Smooth muscle cell (in vitro differentiated cells): ENCODE measurements at regions not wholly inside any gene's neighbourhood (a gene's known extent, or its start where the extent isn't known, plus 50 kb on each side); places are given as distances from the start of the nearest gene placed in this dataset.

Experiments
- DNase-seq: peaks from one replicate; lab custom pipeline; 2025; ENCODE audit not compliant: unreplicated experiment; lab: John Stamatoyannopoulos, UW
- H2AFZ ChIP-seq: fragments of 200-600 bp; sonication (generic); 2 replicates; pipeline ENCODE4 v1.6.0; 2016; ENCODE audit warnings: antibody characterized with exemption, low read depth, mild to moderate bottlenecking
- H3F3A ChIP-seq: fragments of 200-600 bp; sonication (generic); 2 replicates; pipeline ENCODE4 v1.6.0; 2017; ENCODE audit warnings: antibody characterized with exemption, low read depth
- H3K27ac ChIP-seq: fragments of 200-600 bp; sonication (generic); 2 replicates; pipeline ENCODE4 v1.5.1; 2016; ENCODE audit warnings: low read depth, mild to moderate bottlenecking
- H3K27me3 ChIP-seq: fragments of 200-600 bp; sonication (generic); 2 replicates; pipeline ENCODE4 v1.6.1; 2016; ENCODE audit warnings: low read depth, mild to moderate bottlenecking
- H3K36me3 ChIP-seq: fragments of 200-600 bp; sonication (generic); 2 replicates; pipeline ENCODE4 v1.5.1; 2016; ENCODE audit warnings: low read depth
- H3K4me1 ChIP-seq: fragments of 200-600 bp; sonication (generic); 2 replicates; pipeline ENCODE4 v1.5.1; 2016; ENCODE audit warnings: low read depth
- H3K4me2 ChIP-seq: fragments of 200-600 bp; sonication (generic); 2 replicates; pipeline ENCODE4 v1.6.0; 2016; ENCODE audit warnings: mild to moderate bottlenecking
- H3K4me3 ChIP-seq: fragments of 200-600 bp; sonication (generic); 2 replicates; pipeline ENCODE4 v1.5.1; 2016; ENCODE audit warnings: mild to moderate bottlenecking
- H3K79me2 ChIP-seq: fragments of 200-600 bp; sonication (generic); 2 replicates; pipeline ENCODE4 v1.6.0; 2016; ENCODE audit warnings: low read depth, mild to moderate bottlenecking
- H3K9ac ChIP-seq: fragments of 200-600 bp; sonication (generic); 2 replicates; pipeline ENCODE4 v1.6.0; 2016; ENCODE audit warnings: low read depth
- H3K9me3 ChIP-seq: fragments of 200-600 bp; sonication (generic); replicated peaks from 2 replicates; pipeline ENCODE4 v1.5.1; 2016; ENCODE audit warnings: low read depth
- H4K20me1 ChIP-seq: fragments of 200-600 bp; sonication (generic); 2 replicates; pipeline ENCODE4 v1.6.0; 2016; ENCODE audit warnings: low read depth
- WGBS: methylation state at CpG from one replicate; pipeline ENCODE4 v1.1.7; 2016; ENCODE audit warnings: low lambda C conversion rate; 5-methylcytosine and 5-hydroxymethylcytosine counted together
- TF ChIP-seq, protein P1 (sequence below): fragments of 200-600 bp; sonication (generic); IDR thresholded peaks from 2 replicates; pipeline ENCODE4 v1.5.1; 2017; ENCODE audit warnings: borderline replicate concordance, mild to moderate bottlenecking, antibody characterized with exemption; ENCODE audit not compliant: insufficient read depth, poor library complexity, severe bottlenecking

GRCh38 chr3:176521531-176522175 lies 675.6 kb downstream of the TBL1XR1 start:
- TF ChIP-seq, protein P1, sequence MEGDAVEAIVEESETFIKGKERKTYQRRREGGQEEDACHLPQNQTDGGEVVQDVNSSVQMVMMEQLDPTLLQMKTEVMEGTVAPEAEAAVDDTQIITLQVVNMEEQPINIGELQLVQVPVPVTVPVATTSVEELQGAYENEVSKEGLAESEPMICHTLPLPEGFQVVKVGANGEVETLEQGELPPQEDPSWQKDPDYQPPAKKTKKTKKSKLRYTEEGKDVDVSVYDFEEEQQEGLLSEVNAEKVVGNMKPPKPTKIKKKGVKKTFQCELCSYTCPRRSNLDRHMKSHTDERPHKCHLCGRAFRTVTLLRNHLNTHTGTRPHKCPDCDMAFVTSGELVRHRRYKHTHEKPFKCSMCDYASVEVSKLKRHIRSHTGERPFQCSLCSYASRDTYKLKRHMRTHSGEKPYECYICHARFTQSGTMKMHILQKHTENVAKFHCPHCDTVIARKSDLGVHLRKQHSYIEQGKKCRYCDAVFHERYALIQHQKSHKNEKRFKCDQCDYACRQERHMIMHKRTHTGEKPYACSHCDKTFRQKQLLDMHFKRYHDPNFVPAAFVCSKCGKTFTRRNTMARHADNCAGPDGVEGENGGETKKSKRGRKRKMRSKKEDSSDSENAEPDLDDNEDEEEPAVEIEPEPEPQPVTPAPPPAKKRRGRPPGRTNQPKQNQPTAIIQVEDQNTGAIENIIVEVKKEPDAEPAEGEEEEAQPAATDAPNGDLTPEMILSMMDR = no peak
- Histone ChIP-seq H3K27ac (no peak overlapping the region), H3K36me3 (no peaks in the 10 kb centered on the region), H3K4me1 (no peaks in the 10 kb centered on the region), H3K4me3 (no peak overlapping the region), H3K9ac (no peak overlapping the region), H3K4me2 (no peak overlapping the region), H3K79me2 (no peaks in the 10 kb centered on the region), H3K9me3 (no peaks in the 10 kb centered on the region), H2AFZ (no peak overlapping the region), H3K27me3 (no peaks in the 10 kb centered on the region), H3F3A (no peaks in the 10 kb centered on the region), H4K20me1 (no peaks in the 10 kb centered on the region)
- DNase-seq = no peak
- WGBS = 48% methylated on average over 5 of the region's 5 CpGs

DNA sequence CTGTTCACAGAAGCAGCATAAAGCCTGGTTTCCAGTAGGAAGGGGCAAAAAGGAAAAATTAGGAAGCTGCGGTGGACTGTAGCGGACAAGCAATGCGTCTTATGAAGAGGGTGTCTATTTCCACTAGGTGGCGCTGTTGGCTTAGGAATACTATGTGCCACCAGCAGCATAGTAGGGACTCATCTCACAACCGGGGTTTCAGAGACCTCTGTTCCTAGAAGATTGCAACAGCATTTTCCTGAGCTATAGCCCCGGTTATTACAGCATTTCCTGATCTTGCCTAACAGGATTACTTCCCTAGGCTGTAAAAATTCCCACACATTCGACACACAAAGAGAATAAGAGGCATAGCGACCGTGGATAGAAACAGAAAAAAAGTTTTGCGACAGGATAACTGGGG lies 683.0 kb downstream of the TBL1XR1 start:
- no peaks in the 10 kb centered on the region for H3K27me3 ChIP-seq
- H3K4me1 ChIP-seq = no peaks in the 10 kb centered on the region
- no peaks in the 10 kb centered on the region for H3F3A ChIP-seq
- no peak overlapping the region for H3K4me3 ChIP-seq
- H3K9ac ChIP-seq = no peak overlapping the region
- peaks cover 22% of the 10 kb centered on the region for H3K9me3 ChIP-seq
- H2AFZ ChIP-seq = no peak overlapping the region
- no peaks in the 10 kb centered on the region for H4K20me1 ChIP-seq
- H3K4me2 ChIP-seq = no peak overlapping the region
- WGBS = 56% methylated on average over 10 of the region's 10 CpGs
- H3K79me2 ChIP-seq = no peaks in the 10 kb centered on the region
- H3K27ac ChIP-seq = no peak overlapping the region
- TF ChIP-seq, protein P1 = peak; percentile 50
- DNase-seq = no peak
- H3K36me3 ChIP-seq = no peaks in the 10 kb centered on the region

DNA sequence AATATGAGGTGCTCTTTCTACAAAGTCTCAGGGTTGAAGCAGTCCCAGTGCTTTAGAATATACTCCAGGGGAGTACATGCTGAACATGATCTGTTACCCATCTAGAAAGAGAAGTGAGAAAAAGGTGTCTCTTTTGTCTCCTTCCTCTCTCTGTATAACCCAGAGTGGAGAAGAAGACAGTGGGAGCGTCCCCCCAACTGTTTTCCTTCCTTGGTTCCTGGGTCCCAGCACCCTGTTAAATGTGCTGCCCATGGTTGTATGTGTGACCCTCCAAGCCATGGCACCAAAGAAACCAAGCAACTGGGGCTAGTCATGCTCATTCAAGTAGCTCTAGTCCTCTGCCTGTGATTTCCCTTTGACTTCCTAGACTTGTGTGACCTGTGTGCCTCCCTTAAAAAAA lies 683.7 kb downstream of the TBL1XR1 start:
- Histone ChIP-seq H3K4me1 (no peaks in the 10 kb centered on the region), H3K27ac (no peak overlapping the region), H2AFZ (no peak overlapping the region), H3K9ac (no peak overlapping the region), H4K20me1 (no peaks in the 10 kb centered on the region), H3K36me3 (no peaks in the 10 kb centered on the region), H3K79me2 (no peaks in the 10 kb centered on the region), H3K4me2 (no peak overlapping the region), H3F3A (no peaks in the 10 kb centered on the region), H3K9me3 (peaks cover 22% of the 10 kb centered on the region), H3K27me3 (no peaks in the 10 kb centered on the region), H3K4me3 (no peak overlapping the region)
- no peak for DNase-seq
- TF ChIP-seq, protein P1 = no peak
- WGBS = 71% methylated on average over 1 of the region's 1 CpG

DNA sequence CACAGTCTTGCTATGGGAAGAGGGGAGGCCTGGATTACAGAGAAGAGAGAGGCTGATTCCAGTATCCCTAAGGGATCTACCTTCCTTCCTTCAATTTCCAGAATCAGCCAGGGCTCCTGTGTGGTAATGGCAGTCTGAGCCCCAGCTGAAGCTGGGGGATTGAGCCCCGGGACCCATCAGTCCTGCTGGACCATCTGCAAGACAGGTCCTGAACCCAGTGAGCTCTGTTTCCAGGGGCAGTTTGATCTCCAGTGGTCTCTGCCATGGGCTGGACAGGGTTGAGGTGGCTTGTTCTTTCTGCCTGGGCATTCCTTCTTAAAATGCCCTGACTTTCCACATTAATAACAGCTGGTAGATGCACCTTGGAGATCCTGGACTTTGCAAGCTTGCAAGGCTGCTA lies 685.2 kb downstream of the TBL1XR1 start:
- H2AFZ ChIP-seq = no peak overlapping the region
- no peaks in the 10 kb centered on the region for H3K4me1 ChIP-seq
- H3K79me2 ChIP-seq = no peaks in the 10 kb centered on the region
- peaks cover 22% of the 10 kb centered on the region for H3K9me3 ChIP-seq
- no peak overlapping the region for H3K27ac ChIP-seq
- H3K4me3 ChIP-seq = no peak overlapping the region
- no peak overlapping the region for H3K4me2 ChIP-seq
- TF ChIP-seq, protein P1 = no peak
- DNase-seq = no peak
- H3K9ac ChIP-seq = no peak overlapping the region
- H3F3A ChIP-seq = no peaks in the 10 kb centered on the region
- no peaks in the 10 kb centered on the region for H4K20me1 ChIP-seq
- 93% methylated on average over 1 of the region's 1 CpG for WGBS
- H3K36me3 ChIP-seq = no peaks in the 10 kb centered on the region
- no peaks in the 10 kb centered on the region for H3K27me3 ChIP-seq
